Neural progenitor cell (in vitro differentiated cells): ENCODE measurements at regions not wholly inside any gene's neighbourhood (a gene's known extent, or its start where the extent isn't known, plus 50 kb on each side); places are given as distances from the start of the nearest gene placed in this dataset.
"Not testable (repeated sequence)": the region's sequence is repeated elsewhere in the genome, so short reads cannot be mapped to it uniquely, and the experiment has no call there.

Experiments
- CTCF ChIP-seq: fragments of 200-600 bp; sonication (generic); IDR thresholded peaks from 2 replicates; pipeline ENCODE4 v1.5.1; 2017; ENCODE audit warnings: antibody characterized with exemption, mild to moderate bottlenecking
- EZH2phosphoT487 ChIP-seq: fragments of 200-600 bp; sonication (generic); IDR thresholded peaks from 2 replicates; pipeline ENCODE4 v1.6.1; 2017; ENCODE audit warnings: antibody characterized with exemption

GRCh38 chr6:68195753-68196152 is 439.3 kb upstream of the ADGRB3 start:
- not testable (repeated sequence) for TF ChIP-seq CTCF, EZH2phosphoT487
